Skeletal muscle satellite cell (primary cell): ENCODE measurements at regions not wholly inside any gene's neighbourhood (a gene's known extent, or its start where the extent isn't known, plus 50 kb on each side); places are given as distances from the start of the nearest gene placed in this dataset.

Experiments
- H3K27me3 ChIP-seq: 2 replicates; pipeline ENCODE4 v1.7.0; 2013; ENCODE audit warnings: low read length; ENCODE audit not compliant: control insufficient read depth, insufficient read depth
- H3K36me3 ChIP-seq: 2 replicates; pipeline ENCODE4 v1.7.0; 2013; ENCODE audit warnings: mild to moderate bottlenecking, control low read depth, low read length; ENCODE audit not compliant: insufficient read depth
- H3K4me1 ChIP-seq: 2 replicates; pipeline ENCODE4 v1.7.0; 2013; ENCODE audit warnings: low read length; ENCODE audit not compliant: control insufficient read depth, insufficient read depth
- H3K4me2 ChIP-seq: 2 replicates; pipeline ENCODE4 v1.7.0; 2013; ENCODE audit warnings: mild to moderate bottlenecking, low read length
- H3K4me3 ChIP-seq: 2 replicates; pipeline ENCODE4 v1.7.0; 2013; ENCODE audit warnings: low read length
- H3K9ac ChIP-seq: 2 replicates; pipeline ENCODE4 v1.7.0; 2013; ENCODE audit warnings: mild to moderate bottlenecking, low read depth, low read length, moderate library complexity
- H3K9me3 ChIP-seq: replicated peaks from 2 replicates; pipeline ENCODE4 v1.7.0; 2013; ENCODE audit warnings: mild to moderate bottlenecking, control low read depth, low read length

GRCh38 chr9:117775591-117775990 is 71.4 kb downstream of the TLR4 start:
- H3K27me3 ChIP-seq, result no peaks in the 10 kb centered on the region
- H3K9me3 ChIP-seq, result no peaks in the 10 kb centered on the region
- no peaks in the 10 kb centered on the region for H3K36me3 ChIP-seq
- no peak overlapping the region for H3K4me3 ChIP-seq
- H3K4me2 ChIP-seq, result no peak overlapping the region
- no peak overlapping the region for H3K9ac ChIP-seq
- peaks cover 11% of the 10 kb centered on the region for H3K4me1 ChIP-seq

- no peak overlapping the region for H3K9ac ChIP-seq
- H3K4me3 ChIP-seq, result no peak overlapping the region
- H3K36me3 ChIP-seq, result no peaks in the 10 kb centered on the region
- peaks cover 14% of the 10 kb centered on the region for H3K4me1 ChIP-seq
- no peaks in the 10 kb centered on the region for H3K9me3 ChIP-seq
- no peak overlapping the region for H3K4me2 ChIP-seq
- H3K27me3 ChIP-seq, result no peaks in the 10 kb centered on the region
Observed at GRCh38 chr9:117777823-117778222, 73.6 kb downstream of the TLR4 start.

DNA sequence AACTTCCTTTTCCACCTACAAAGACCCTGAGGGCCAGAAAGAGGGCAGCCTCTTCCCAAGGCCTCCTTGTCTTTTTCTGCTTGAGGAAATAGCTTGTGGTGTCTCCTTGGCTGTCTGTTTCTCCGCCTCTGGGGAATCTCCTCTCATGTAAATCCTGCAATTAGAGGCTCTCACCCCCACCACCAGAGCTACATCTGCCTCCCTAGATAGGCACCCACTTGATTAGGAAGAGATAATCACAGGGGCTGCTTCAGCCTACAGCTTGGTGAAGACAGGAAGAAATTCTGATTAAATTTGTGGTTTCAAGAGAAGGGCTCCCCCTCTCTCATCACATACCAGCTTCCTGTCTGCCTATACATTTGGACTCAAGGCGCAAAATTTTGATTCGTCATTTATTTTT is 75.6 kb downstream of the TLR4 start:
- Histone ChIP-seq H3K4me1 (peaks cover 18% of the 10 kb centered on the region), H3K4me3 (no peak overlapping the region), H3K9ac (no peak overlapping the region), H3K36me3 (no peaks in the 10 kb centered on the region), H3K9me3 (no peaks in the 10 kb centered on the region), H3K4me2 (no peak overlapping the region), H3K27me3 (no peaks in the 10 kb centered on the region)

DNA sequence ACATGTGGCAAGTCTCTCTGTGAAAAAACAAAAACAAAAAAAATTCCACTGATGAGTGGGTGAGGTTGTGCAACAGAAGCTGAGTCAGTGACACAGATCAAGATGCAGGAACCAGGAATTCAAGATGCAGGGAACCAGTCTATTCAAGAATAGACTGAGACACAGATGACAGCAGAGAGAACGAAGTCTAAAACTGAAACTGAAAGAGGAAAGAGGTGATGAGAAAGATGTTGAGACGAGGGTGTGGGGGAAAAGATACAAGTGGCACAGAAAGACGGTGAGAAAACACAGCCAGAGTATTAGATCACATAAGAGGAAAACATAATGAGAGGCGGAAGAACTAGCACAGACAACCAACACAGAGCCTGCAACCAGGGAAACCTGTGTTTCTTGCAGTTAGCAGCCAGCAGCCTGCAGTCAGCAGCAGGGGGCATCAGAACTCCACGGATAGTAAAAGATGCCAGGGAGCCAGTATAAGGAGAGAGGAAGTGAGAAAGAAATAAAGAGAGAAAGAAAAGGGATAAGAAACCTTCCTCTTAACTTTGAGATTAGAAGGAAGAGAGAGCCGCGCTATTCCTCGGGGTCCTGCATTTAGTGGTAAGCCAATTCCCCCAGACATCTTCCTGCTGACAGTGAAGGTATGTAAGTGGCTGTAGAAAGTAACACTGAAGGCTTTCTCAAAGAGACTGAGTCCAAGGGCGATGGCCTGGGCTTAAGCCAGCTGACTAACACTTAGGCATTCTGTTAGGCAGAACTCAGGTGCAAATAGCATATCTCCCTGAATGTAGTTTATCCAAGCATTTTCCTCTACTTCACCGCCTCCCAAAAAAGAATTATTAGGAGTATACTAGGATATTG is 79.0 kb downstream of the TLR4 start:
- peak overlapping the region; percentile 64 for H3K4me3 ChIP-seq
- H3K9me3 ChIP-seq, result no peaks in the 10 kb centered on the region
- H3K9ac ChIP-seq, result peak overlapping the region; percentile 64
- H3K36me3 ChIP-seq, result no peaks in the 10 kb centered on the region
- H3K4me2 ChIP-seq, result peak overlapping the region; percentile 76
- H3K4me1 ChIP-seq, result peaks cover 18% of the 10 kb centered on the region
- H3K27me3 ChIP-seq, result no peaks in the 10 kb centered on the region

GRCh38 chr9:117783828-117784227 is 79.6 kb downstream of the TLR4 start:
- H3K9ac ChIP-seq, result peak overlapping the region; percentile 64
- H3K4me3 ChIP-seq, result no peak overlapping the region
- H3K27me3 ChIP-seq, result no peaks in the 10 kb centered on the region
- H3K4me2 ChIP-seq, result peak overlapping the region; percentile 76
- H3K9me3 ChIP-seq, result no peaks in the 10 kb centered on the region
- peaks cover 18% of the 10 kb centered on the region for H3K4me1 ChIP-seq
- H3K36me3 ChIP-seq, result no peaks in the 10 kb centered on the region

DNA sequence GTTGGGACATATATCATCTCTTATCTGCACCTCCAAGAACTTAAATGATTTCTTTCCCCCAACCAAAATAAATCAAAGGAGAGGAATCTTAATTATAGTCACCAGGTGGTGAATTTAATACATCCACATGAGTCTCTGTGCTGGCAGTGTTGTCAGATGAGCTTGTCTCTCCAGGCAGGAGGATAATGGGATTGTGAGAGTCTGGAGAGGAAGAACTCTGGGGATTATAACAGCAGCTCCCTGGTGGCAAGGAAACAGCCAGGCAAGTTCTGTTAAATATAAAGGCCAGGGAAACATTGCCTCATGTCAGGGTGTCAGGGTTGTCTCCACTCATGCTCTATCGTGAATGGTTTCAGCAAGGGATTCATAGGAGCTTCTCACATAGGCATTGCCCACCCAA is 80.8 kb downstream of the TLR4 start:
- no peaks in the 10 kb centered on the region for H3K36me3 ChIP-seq
- H3K4me2 ChIP-seq, result no peak overlapping the region
- peaks cover 18% of the 10 kb centered on the region for H3K4me1 ChIP-seq
- no peak overlapping the region for H3K9ac ChIP-seq
- H3K9me3 ChIP-seq, result no peaks in the 10 kb centered on the region
- no peaks in the 10 kb centered on the region for H3K27me3 ChIP-seq
- H3K4me3 ChIP-seq, result no peak overlapping the region

- Histone ChIP-seq H3K9me3 (no peaks in the 10 kb centered on the region), H3K9ac (no peak overlapping the region), H3K4me3 (no peak overlapping the region), H3K4me2 (no peak overlapping the region), H3K36me3 (no peaks in the 10 kb centered on the region), H3K4me1 (peaks cover 10% of the 10 kb centered on the region), H3K27me3 (no peaks in the 10 kb centered on the region)
Observed at GRCh38 chr9:117787746-117788145, 83.5 kb downstream of the TLR4 start.

DNA sequence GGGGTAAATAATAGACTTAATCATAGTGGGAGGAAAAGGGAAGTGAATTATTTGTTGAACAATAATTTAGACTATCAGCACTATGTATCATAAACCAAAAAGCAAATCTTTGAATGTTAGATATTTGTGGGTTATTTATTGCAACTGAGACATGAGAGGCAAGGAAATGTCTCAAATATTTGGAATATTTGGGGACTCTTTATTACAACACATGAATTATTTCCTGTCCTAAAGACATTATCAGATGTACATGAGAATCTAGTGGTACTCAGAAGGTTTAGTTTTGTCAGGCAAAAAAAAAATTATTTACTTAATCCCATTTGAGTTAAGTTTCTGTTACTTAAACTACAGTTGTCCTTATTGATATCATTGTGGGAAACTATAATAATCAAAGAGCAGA is 91.1 kb downstream of the TLR4 start:
- H3K27me3 ChIP-seq, result no peaks in the 10 kb centered on the region
- no peaks in the 10 kb centered on the region for H3K9me3 ChIP-seq
- no peak overlapping the region for H3K4me3 ChIP-seq
- no peaks in the 10 kb centered on the region for H3K36me3 ChIP-seq
- peaks cover 9% of the 10 kb centered on the region for H3K4me1 ChIP-seq
- H3K4me2 ChIP-seq, result no peak overlapping the region
- no peak overlapping the region for H3K9ac ChIP-seq

DNA sequence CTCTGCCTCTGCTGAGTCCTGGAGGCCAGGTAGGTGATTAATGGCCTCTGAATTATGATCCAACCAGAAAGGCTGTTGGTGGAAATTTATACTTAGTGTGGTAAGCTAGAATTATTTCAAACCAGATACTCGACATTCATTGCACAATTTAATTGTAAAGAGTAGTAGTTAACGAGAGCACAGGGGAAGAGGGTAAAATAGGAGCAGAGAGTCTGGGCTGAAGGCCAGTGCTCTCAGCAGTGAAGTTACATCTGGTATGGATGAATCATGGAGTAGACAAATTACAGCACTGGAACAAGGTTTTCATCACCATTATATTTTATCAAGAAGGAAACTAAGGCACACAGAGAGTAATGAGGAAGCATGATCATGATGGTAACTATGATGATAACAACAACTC is 92.5 kb downstream of the TLR4 start:
- Histone ChIP-seq H3K4me2 (no peak overlapping the region), H3K9ac (no peak overlapping the region), H3K27me3 (no peaks in the 10 kb centered on the region), H3K4me1 (peaks cover 9% of the 10 kb centered on the region), H3K4me3 (no peak overlapping the region), H3K9me3 (no peaks in the 10 kb centered on the region), H3K36me3 (no peaks in the 10 kb centered on the region)

DNA sequence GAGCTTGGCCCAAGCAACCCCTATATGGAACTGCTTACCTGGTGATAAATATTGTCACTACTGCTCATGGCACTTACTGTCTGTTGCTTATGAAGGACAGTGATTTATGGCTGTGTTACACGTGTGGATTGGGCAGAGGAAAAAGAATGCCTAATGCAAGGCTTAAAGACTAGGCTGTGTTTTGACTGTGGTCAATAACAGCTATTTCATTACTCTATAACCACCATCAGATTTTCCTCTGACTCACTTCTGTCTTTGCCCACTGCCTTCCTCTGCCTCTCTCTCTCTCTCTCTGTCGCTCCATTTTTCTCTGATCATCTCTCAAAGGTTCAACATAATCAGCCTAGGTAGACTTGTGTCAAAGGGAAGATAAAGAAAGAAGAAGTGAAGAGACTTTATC is 96.2 kb downstream of the TLR4 start:
- Histone ChIP-seq H3K4me3 (no peak overlapping the region), H3K4me1 (peaks cover 8% of the 10 kb centered on the region), H3K9me3 (no peaks in the 10 kb centered on the region), H3K36me3 (no peaks in the 10 kb centered on the region), H3K9ac (no peak overlapping the region), H3K27me3 (no peaks in the 10 kb centered on the region), H3K4me2 (no peak overlapping the region)

DNA sequence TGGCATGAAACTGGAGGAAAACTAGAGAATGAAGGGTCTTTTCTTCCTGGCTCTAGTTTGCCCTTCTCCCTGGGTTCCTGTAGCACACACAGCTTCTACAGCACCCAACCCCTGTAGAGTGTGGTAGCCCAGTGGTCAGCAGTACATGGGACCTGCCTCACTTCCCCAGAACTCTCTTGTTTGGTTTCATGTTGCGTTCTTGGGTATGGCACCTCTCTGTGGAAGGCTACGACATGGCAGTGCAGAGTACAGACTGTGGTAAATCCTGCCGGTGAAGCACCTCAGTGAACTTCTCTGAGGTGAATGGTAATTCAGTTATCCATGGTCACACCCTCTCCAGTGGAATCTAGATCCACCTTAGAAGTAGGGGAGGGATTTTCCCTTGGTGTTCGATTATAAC is 105.5 kb downstream of the TLR4 start:
- Histone ChIP-seq H3K27me3 (no peaks in the 10 kb centered on the region), H3K9ac (no peak overlapping the region), H3K36me3 (no peaks in the 10 kb centered on the region), H3K9me3 (no peaks in the 10 kb centered on the region), H3K4me1 (no peaks in the 10 kb centered on the region), H3K4me3 (no peak overlapping the region), H3K4me2 (no peak overlapping the region)

DNA sequence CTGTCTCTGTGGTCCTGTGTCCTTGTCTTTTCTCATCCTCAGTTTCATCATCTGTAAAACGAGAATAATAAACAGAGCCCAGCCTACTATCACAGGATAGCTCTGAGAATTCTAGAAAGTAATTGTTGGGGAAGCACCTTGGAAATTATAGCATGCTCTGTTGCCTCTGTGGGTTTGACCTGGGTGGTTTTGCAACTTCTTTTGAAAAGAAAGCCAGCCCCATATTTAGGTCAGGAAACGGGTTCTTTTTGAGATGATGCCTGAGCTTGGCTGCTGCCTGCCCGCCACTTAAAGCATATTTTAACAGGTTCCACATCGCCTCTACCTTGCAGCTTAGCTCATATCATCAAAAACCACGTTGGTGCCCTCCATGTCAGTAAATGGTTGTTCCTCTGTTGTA is 111.1 kb downstream of the TLR4 start:
- no peak overlapping the region for H3K4me3 ChIP-seq
- no peak overlapping the region for H3K4me2 ChIP-seq
- H3K36me3 ChIP-seq, result no peaks in the 10 kb centered on the region
- H3K9ac ChIP-seq, result no peak overlapping the region
- no peaks in the 10 kb centered on the region for H3K27me3 ChIP-seq
- H3K4me1 ChIP-seq, result no peaks in the 10 kb centered on the region
- H3K9me3 ChIP-seq, result no peaks in the 10 kb centered on the region
